GM13977 (cell line): ENCODE measurements at regions not wholly inside any gene's neighbourhood (a gene's known extent, or its start where the extent isn't known, plus 50 kb on each side); places are given as distances from the start of the nearest gene placed in this dataset.
"Not testable (repeated sequence)": the region's sequence is repeated elsewhere in the genome, so short reads cannot be mapped to it uniquely, and the experiment has no call there.

Experiments
- DNase-seq: peaks from one replicate; pipeline ENCODE4 v3.0.0; 2012; ENCODE audit warnings: low spot score
- in situ Hi-C: fragments of 300-500 bp; cut with MboI; formaldehyde crosslinking; loops from one replicate; pipeline ENCODE4 v1.12.0; 2022; ENCODE audit warnings: low sequenced_read_pairs, low pct_unique_long_range_greater_than_20kb, mixed read lengths, inconsistent platforms; ENCODE audit not compliant: unreplicated experiment
- TF ChIP-seq, protein P1 (sequence below): IDR thresholded peaks from 2 replicates; pipeline ENCODE4 v1.5.1; 2012; ENCODE audit warnings: mild to moderate bottlenecking, control low read depth; ENCODE audit not compliant: insufficient read depth; ENCODE audit errors: extremely low read depth, missing control alignments

DNA sequence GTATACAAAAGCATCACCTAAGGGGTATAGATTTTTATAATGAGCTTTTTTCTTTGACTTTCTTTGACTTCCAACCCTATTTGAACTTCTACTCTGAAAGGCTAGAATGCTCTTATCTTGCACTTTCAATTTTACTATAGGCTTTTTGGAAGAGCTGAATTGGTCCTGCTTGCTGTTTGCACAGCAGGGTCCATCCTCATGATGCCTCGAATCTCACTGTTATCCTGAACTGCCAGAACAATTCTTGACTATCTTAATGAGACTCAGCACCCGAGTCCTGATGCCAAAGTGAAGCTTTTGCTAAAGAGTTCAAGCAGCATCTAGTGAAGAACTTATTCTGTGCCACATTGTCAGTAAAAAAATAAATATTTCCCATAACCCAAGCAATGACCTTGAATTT lies 488.3 kb upstream of the ANO5 start:
- TF ChIP-seq, protein P1, sequence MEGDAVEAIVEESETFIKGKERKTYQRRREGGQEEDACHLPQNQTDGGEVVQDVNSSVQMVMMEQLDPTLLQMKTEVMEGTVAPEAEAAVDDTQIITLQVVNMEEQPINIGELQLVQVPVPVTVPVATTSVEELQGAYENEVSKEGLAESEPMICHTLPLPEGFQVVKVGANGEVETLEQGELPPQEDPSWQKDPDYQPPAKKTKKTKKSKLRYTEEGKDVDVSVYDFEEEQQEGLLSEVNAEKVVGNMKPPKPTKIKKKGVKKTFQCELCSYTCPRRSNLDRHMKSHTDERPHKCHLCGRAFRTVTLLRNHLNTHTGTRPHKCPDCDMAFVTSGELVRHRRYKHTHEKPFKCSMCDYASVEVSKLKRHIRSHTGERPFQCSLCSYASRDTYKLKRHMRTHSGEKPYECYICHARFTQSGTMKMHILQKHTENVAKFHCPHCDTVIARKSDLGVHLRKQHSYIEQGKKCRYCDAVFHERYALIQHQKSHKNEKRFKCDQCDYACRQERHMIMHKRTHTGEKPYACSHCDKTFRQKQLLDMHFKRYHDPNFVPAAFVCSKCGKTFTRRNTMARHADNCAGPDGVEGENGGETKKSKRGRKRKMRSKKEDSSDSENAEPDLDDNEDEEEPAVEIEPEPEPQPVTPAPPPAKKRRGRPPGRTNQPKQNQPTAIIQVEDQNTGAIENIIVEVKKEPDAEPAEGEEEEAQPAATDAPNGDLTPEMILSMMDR = no peak
- in situ Hi-C loops = no loop called here
- DNase-seq = no peak

DNA sequence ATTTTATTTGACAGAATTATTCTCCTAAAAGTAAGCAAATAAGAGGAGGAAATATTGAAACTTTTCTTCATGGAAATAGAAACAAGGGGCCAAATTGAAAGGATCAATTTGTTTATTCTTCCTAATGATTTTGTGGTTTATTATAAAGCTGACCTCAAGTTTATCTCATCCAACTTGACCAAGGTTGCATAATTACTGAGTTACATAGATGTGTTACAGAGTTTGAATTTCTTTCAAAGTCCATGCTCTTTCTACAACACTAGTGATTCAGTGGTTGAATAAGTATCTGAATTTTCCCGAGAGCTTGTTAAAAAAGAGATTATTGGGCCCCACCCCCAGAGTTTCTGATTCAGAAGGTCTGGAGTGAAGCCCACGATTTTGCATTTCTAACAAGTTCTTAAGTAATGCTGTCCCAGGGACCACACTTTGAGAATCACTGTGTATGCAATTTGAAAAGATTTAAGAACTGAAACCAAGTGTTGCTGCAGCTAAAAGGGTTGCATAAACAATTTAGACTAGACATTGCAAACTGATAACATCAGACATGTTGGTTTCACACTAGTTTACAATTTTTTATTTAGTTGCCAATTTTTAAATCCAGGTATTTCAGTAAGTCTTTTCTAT lies 485.7 kb upstream of the ANO5 start:
- DNase-seq = no peak
- TF ChIP-seq, protein P1 = no peak
- in situ Hi-C loops = no loop called here

DNA sequence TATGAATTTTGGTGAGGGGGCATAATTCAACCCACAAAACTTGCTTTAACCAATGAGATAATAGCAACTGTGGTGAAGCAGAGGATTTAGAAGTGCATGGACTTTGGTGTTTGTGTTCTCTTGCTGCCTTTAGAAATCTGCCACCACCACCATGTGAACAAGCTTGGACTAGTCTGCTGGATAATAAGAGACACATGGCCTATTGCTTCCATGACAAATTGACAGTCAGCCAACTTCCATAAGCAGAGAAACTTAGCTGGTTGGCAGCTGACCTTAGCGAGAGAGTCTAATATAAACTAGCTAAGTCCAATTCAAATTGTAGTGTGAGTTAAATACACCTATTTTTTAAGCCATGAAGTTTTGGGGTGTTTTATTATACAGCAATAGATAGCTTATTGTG lies 482.1 kb upstream of the ANO5 start:
- in situ Hi-C loops = no loop called here
- TF ChIP-seq, protein P1 = no peak
- DNase-seq = no peak

DNA sequence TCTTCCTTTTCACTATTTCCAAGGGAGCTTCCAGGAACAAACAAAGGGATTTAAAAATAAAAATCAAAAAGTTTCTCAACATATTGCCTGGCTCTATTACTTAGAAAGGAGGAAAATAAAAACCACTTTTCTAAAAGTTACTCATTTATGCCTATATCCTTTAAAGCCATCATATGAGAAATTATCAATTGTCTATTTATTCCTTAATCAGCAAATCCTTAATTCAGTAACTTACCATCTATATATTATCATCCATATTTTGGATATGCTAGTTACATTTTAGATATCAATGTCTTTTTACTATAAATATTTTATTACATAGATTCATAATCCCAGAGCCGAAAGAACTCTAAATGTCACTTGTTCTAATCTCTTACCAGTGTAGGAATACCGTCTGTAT lies 481.5 kb upstream of the ANO5 start:
- DNase-seq = no peak
- in situ Hi-C loops = no loop called here
- TF ChIP-seq, protein P1 = no peak

DNA sequence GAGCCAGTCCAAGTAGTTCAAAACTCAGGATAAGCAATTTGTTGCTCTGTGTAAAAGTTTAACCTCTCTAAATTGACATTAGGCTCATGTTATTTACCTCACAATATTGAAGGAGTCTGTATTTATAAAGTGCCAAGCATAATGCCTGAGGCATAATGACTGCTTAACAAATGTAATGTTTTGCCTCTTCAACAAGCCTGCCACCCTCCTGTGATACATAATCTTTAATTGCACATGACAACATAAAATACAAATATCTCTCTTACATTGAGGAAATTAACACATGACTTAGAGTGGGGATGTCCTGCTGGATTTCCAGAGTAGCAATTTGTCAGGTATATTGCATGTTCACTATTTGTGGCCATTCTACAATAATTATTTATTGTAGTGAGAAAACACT lies 469.2 kb upstream of the ANO5 start:
- DNase-seq = no peak
- in situ Hi-C loops = no loop called here
- TF ChIP-seq, protein P1 = no peak

DNA sequence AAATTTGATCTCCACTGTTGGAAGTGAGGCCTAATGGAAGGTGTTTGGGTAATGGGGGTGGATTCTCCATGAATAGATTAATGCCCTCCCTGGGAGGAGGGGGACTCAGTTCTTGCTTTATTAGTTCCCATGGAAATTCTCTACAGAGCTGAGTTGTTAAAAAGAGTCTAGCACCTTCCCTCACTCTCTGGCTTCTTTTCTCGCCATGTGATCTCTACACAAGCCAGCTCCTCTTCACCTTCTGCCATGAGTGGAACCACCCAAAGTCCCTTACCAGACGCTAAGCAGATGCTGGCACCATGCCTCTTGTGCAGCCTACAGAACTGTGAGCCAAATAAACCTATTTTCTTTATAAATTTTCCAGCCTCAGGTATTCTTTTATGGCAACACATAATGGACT lies 465.8 kb upstream of the ANO5 start:
- TF ChIP-seq, protein P1 = no peak
- in situ Hi-C loops = no loop called here
- DNase-seq = no peak

DNA sequence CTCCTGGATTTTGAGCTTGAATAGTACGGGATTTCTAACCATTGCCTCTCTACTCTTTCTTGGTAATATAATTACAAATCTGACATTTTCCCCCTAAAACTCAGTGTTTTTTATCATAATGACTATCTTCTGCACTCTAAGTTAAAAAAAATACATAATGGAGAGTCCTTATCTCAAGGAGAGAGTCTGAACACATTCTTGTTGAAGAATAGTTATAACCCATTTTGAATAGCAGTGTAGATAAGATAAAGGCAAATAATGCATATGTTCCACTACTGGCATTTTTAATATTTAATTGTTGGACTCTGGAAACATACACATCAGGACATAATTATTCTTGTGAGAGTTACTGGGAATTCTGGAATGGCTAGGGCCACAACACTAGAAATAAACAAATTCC lies 456.5 kb upstream of the ANO5 start:
- in situ Hi-C loops = no loop called here
- TF ChIP-seq, protein P1 = no peak
- no peak for DNase-seq

DNA sequence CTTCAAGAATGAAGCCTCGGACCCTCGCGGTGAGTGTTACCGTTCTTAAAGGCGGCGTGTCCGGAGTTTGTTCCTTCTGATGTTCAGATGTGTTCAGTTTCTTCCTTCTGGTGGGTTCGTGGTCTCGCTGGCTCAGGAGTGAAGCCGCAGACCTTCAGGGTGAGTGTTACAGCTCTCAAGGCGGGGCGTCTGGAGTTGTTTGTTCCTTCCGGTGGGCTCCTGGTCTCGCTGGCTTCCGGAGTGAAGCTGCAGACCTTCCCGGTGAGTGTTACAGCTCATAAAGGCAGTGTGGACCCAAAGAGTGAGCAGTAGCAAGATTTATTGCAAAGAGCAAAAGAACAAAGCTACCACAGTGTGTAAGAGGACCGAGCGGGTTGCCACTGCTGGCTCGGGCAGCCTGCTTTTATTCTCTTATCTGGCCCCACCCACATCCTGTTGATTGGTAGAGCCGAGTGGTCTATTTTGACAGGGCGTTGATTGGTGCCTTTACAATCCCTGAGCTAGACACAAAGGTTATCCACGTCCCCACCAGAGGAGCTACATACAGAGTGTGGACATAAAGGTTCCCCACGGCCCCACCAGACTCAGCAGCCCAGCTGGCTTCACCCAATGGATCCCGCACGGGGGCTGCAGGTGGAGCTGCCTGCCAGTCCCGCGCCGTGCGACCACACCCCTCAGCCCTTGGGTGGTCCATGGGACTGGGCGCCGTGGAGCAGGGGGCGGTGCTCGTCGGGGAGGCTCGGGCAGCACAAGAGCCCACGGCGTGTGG lies 440.2 kb upstream of the ANO5 start:
- DNase-seq, in situ Hi-C loops: not testable (repeated sequence)

DNA sequence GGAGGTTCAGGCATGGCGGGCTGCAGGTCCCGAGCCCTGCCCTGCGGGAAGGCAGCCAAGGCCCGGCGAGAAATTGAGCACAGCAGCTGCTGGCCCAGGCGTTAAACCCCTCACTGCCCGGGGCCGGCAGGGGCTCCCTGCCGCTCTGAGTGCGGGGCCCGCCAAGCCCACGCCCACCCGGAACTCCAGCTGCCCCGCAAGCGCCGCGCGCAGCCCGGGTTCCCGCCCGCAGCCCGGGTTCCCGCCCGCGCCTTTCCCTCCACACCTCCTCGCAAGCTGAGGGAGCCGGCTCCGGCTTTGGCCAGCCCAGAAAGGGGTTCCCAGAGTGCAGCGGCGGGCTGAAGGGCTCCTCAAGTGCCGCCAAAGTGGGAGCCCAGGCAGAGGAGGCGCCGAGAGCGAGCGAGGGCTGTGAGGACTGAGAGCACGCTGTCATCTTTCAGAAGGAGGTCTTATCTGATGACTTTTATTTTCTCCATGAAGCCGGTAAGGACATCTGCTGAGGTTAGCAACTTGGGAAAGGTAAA lies 439.6 kb upstream of the ANO5 start:
- in situ Hi-C loops, DNase-seq: not testable (repeated sequence)
